GM23338 (cell line): ENCODE measurements at regions not wholly inside any gene's neighbourhood (a gene's known extent, or its start where the extent isn't known, plus 50 kb on each side); places are given as distances from the start of the nearest gene placed in this dataset.

ENCODE experiments used
- ATAC-seq: fragments of 200-7000 bp; cut with Tn5 transposase; 3 replicates; pipeline ENCODE4 v1.9.1; 2020
- DNase-seq: peaks from one replicate; pipeline ENCODE4 v3.0.0-alpha.2; 2015; ENCODE audit warnings: low spot score
- H2AFZ ChIP-seq: fragments of 200-600 bp; sonication (generic); 2 replicates; pipeline ENCODE4 v1.8.0; 2016; ENCODE audit warnings: antibody characterized with exemption, mild to moderate bottlenecking, moderate library complexity
- H3F3A ChIP-seq: fragments of 200-600 bp; sonication (generic); replicated peaks from 2 replicates; pipeline ENCODE4 v1.8.0; 2017; ENCODE audit warnings: antibody characterized with exemption, mixed run types, low read depth
- H3K27ac ChIP-seq: fragments of 200-600 bp; sonication (generic); 2 replicates; pipeline ENCODE4 v1.6.1; 2016; ENCODE audit warnings: low read depth
- H3K27me3 ChIP-seq: fragments of 200-600 bp; sonication (generic); 2 replicates; pipeline ENCODE4 v1.8.0; 2016; ENCODE audit warnings: mild to moderate bottlenecking, mixed run types, moderate library complexity; ENCODE audit not compliant: insufficient read depth
- H3K36me3 ChIP-seq: fragments of 200-600 bp; sonication (generic); 2 replicates; pipeline ENCODE4 v1.8.0; 2016; ENCODE audit warnings: mild to moderate bottlenecking; ENCODE audit not compliant: insufficient read depth
- H3K4me1 ChIP-seq: fragments of 200-600 bp; sonication (generic); 2 replicates; pipeline ENCODE4 v1.8.0; 2016; ENCODE audit warnings: mild to moderate bottlenecking, moderate library complexity; ENCODE audit not compliant: insufficient read depth
- H3K4me2 ChIP-seq: fragments of 200-600 bp; sonication (generic); 2 replicates; pipeline ENCODE4 v1.7.1; 2017; ENCODE audit warnings: mixed run types
- H3K4me3 ChIP-seq: fragments of 200-600 bp; sonication (generic); 2 replicates; pipeline ENCODE4 v1.6.1; 2016; ENCODE audit warnings: mixed run types
- H3K79me2 ChIP-seq: fragments of 200-600 bp; sonication (generic); replicated peaks from 2 replicates; pipeline ENCODE4 v1.8.0; 2017; ENCODE audit warnings: mild to moderate bottlenecking; ENCODE audit not compliant: insufficient read depth
- H3K9me2 ChIP-seq: fragments of 200-600 bp; sonication (generic); 2 replicates; pipeline ENCODE4 v1.8.0; 2017; ENCODE audit not compliant: insufficient read depth
- H4K20me1 ChIP-seq: fragments of 200-600 bp; sonication (generic); replicated peaks from 2 replicates; pipeline ENCODE4 v1.8.0; 2017; ENCODE audit warnings: mild to moderate bottlenecking; ENCODE audit not compliant: insufficient read depth
- H3K27ac Mint-ChIP-seq: 2 replicates; pipeline ENCODE4 v1.8.0; 2020; ENCODE audit warnings: inconsistent platforms, mild to moderate bottlenecking, moderate library complexity, mixed read lengths
- H3K27me3 Mint-ChIP-seq: 3 replicates; pipeline ENCODE4 v1.8.0; 2022; ENCODE audit warnings: low read depth, mild to moderate bottlenecking, moderate library complexity, mixed read lengths, inconsistent platforms; ENCODE audit not compliant: insufficient read depth, poor library complexity
- H3K36me3 Mint-ChIP-seq: 3 replicates; pipeline ENCODE4 v1.8.0; 2021; ENCODE audit warnings: low read depth, mild to moderate bottlenecking, inconsistent platforms, moderate library complexity, mixed read lengths
- H3K4me1 Mint-ChIP-seq: 3 replicates; pipeline ENCODE4 v1.8.0; 2020; ENCODE audit warnings: mild to moderate bottlenecking, inconsistent platforms, mixed read lengths
- H3K4me3 Mint-ChIP-seq: 3 replicates; pipeline ENCODE4 v1.8.0; 2021; ENCODE audit warnings: moderate library complexity, mild to moderate bottlenecking, inconsistent platforms, mixed read lengths
- H3K9me3 Mint-ChIP-seq: 3 replicates; pipeline ENCODE4 v1.8.0; 2020; ENCODE audit warnings: moderate library complexity, mild to moderate bottlenecking, inconsistent platforms, mixed read lengths
- CREB1 ChIP-seq: fragments of 250-450 bp; sonication (Bioruptor Pico); IDR thresholded peaks from 2 replicates; pipeline ENCODE4 v1.5.0; 2020; ENCODE audit warnings: low read depth, mild to moderate bottlenecking, moderate library complexity
- CTCF ChIP-seq, 2 experiments: fragments of 200-600 bp in 1 of 2; sonication (generic) in 1 of 2; conservative IDR thresholded peaks; 2 replicates each; pipeline versions ENCODE4 v1.5.1 to v1.6.1; 2016 to 2017; ENCODE audit warnings: antibody characterized with exemption in 2 of 2, low read depth in 2 of 2, mild to moderate bottlenecking in 2 of 2, moderate library complexity in 1 of 2
- EZH2 ChIP-seq: fragments of 200-600 bp; sonication (generic); IDR thresholded peaks from one replicate; pipeline ENCODE4 v1.8.0; 2017; ENCODE audit warnings: antibody characterized with exemption, mild to moderate bottlenecking, low read depth; ENCODE audit not compliant: unreplicated experiment
- EZH2phosphoT487 ChIP-seq: fragments of 200-600 bp; sonication (generic); IDR thresholded peaks from one replicate; pipeline ENCODE4 v1.8.1; 2018; ENCODE audit warnings: antibody characterized with exemption; ENCODE audit not compliant: unreplicated experiment
- JUNB ChIP-seq: IDR thresholded peaks from one replicate; pipeline ENCODE4 v1.6.1; 2016; ENCODE audit warnings: antibody characterized with exemption; ENCODE audit not compliant: unreplicated experiment
- NANOG ChIP-seq: IDR thresholded peaks from 2 replicates; pipeline ENCODE4 v1.6.1; 2016; ENCODE audit warnings: antibody characterized with exemption, borderline replicate concordance
- POLR2AphosphoS5 ChIP-seq: IDR thresholded peaks from 2 replicates; pipeline ENCODE4 v1.6.1; 2016; ENCODE audit warnings: antibody characterized with exemption, low read depth
- REST ChIP-seq: IDR thresholded peaks from one replicate; pipeline ENCODE4 v1.6.1; 2018; ENCODE audit warnings: antibody characterized with exemption; ENCODE audit not compliant: unreplicated experiment
- STAT1 ChIP-seq: IDR thresholded peaks from one replicate; pipeline ENCODE4 v1.6.1; 2016; ENCODE audit warnings: antibody characterized with exemption; ENCODE audit not compliant: unreplicated experiment
- ZNF114 ChIP-seq: fragments of 250-450 bp; sonication (Bioruptor Pico); IDR thresholded peaks from 2 replicates; pipeline ENCODE4 v1.5.0; 2020; ENCODE audit warnings: mild to moderate bottlenecking, moderate library complexity
- ZNF331 ChIP-seq: fragments of 250-450 bp; sonication (Bioruptor Pico); IDR thresholded peaks from 2 replicates; pipeline ENCODE4 v1.5.0; 2020; ENCODE audit warnings: low read depth, mild to moderate bottlenecking, moderate library complexity
- TF ChIP-seq, protein P1 (sequence below): fragments of 250-450 bp; sonication (Bioruptor Pico); IDR thresholded peaks from 2 replicates; pipeline ENCODE4 v1.5.0; 2020; ENCODE audit warnings: mild to moderate bottlenecking, moderate library complexity
- TF ChIP-seq, protein P2 (sequence below): IDR thresholded peaks from 2 replicates; pipeline ENCODE4 v1.6.1; 2016; ENCODE audit warnings: antibody characterized with exemption

DNA sequence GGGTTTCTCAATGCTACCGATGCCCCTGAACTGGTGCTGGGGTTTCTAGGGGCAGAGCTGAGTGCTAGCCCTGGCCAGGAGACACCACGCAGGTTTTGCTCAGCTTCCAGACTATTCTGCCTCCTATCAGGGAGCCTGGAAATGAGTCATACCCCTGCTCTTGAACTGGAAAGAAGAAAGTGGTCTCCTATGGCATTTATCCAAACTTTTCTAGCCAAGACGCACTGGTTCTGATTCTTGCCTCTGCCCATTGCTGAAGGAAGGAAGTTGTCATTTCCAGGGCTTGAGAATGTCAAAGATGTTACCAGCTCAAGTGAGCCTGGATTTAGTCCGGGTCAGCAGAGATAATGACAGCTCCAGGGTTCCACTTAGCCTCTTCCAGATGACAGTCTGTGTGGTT, 561.9 kb downstream of the CDK5RAP2 start:
- no peaks in the 10 kb centered on the region for H3K27me3 ChIP-seq
- H3K79me2 ChIP-seq, result no peaks in the 10 kb centered on the region
- H2AFZ ChIP-seq, result no peak overlapping the region
- H3K4me2 ChIP-seq, result no peak overlapping the region
- no peaks in the 10 kb centered on the region for H3K9me3 Mint-ChIP-seq
- H4K20me1 ChIP-seq, result no peaks in the 10 kb centered on the region
- peaks cover 2% of the 10 kb centered on the region for H3K27me3 Mint-ChIP-seq
- no peaks in the 10 kb centered on the region for H3K4me1 ChIP-seq
- no peaks in the 10 kb centered on the region for H3K36me3 Mint-ChIP-seq
- ATAC-seq (no peak), DNase-seq (no peak)
- no peaks in the 10 kb centered on the region for H3K36me3 ChIP-seq
- no peak overlapping the region for H3K27ac Mint-ChIP-seq
- H3K4me1 Mint-ChIP-seq, result no peaks in the 10 kb centered on the region
- H3K9me2 ChIP-seq, result 0 out of 2 replicates have a peak, but pooled peaks cover 3% of the 10 kb centered on the region
- H3K4me3 ChIP-seq, result no peak overlapping the region
- H3F3A ChIP-seq, result no peaks in the 10 kb centered on the region
- H3K27ac ChIP-seq, result no peak overlapping the region
- no peak overlapping the region for H3K4me3 Mint-ChIP-seq
- TF ChIP-seq CREB1 (no peak), STAT1 (no peak), REST (no peak), CTCF (conservative IDR thresholded peaks at IDR 0.05; ENCODE audit: low read depth in 2 of 2) (no peak), EZH2phosphoT487 (no peak), EZH2 (no peak), POLR2AphosphoS5 (no peak), ZNF114 (CRISPR knock-in tag) (no peak), NANOG (no peak), ZNF331 (CRISPR knock-in tag) (no peak), JUNB (no peak)
- TF ChIP-seq, protein P1, sequence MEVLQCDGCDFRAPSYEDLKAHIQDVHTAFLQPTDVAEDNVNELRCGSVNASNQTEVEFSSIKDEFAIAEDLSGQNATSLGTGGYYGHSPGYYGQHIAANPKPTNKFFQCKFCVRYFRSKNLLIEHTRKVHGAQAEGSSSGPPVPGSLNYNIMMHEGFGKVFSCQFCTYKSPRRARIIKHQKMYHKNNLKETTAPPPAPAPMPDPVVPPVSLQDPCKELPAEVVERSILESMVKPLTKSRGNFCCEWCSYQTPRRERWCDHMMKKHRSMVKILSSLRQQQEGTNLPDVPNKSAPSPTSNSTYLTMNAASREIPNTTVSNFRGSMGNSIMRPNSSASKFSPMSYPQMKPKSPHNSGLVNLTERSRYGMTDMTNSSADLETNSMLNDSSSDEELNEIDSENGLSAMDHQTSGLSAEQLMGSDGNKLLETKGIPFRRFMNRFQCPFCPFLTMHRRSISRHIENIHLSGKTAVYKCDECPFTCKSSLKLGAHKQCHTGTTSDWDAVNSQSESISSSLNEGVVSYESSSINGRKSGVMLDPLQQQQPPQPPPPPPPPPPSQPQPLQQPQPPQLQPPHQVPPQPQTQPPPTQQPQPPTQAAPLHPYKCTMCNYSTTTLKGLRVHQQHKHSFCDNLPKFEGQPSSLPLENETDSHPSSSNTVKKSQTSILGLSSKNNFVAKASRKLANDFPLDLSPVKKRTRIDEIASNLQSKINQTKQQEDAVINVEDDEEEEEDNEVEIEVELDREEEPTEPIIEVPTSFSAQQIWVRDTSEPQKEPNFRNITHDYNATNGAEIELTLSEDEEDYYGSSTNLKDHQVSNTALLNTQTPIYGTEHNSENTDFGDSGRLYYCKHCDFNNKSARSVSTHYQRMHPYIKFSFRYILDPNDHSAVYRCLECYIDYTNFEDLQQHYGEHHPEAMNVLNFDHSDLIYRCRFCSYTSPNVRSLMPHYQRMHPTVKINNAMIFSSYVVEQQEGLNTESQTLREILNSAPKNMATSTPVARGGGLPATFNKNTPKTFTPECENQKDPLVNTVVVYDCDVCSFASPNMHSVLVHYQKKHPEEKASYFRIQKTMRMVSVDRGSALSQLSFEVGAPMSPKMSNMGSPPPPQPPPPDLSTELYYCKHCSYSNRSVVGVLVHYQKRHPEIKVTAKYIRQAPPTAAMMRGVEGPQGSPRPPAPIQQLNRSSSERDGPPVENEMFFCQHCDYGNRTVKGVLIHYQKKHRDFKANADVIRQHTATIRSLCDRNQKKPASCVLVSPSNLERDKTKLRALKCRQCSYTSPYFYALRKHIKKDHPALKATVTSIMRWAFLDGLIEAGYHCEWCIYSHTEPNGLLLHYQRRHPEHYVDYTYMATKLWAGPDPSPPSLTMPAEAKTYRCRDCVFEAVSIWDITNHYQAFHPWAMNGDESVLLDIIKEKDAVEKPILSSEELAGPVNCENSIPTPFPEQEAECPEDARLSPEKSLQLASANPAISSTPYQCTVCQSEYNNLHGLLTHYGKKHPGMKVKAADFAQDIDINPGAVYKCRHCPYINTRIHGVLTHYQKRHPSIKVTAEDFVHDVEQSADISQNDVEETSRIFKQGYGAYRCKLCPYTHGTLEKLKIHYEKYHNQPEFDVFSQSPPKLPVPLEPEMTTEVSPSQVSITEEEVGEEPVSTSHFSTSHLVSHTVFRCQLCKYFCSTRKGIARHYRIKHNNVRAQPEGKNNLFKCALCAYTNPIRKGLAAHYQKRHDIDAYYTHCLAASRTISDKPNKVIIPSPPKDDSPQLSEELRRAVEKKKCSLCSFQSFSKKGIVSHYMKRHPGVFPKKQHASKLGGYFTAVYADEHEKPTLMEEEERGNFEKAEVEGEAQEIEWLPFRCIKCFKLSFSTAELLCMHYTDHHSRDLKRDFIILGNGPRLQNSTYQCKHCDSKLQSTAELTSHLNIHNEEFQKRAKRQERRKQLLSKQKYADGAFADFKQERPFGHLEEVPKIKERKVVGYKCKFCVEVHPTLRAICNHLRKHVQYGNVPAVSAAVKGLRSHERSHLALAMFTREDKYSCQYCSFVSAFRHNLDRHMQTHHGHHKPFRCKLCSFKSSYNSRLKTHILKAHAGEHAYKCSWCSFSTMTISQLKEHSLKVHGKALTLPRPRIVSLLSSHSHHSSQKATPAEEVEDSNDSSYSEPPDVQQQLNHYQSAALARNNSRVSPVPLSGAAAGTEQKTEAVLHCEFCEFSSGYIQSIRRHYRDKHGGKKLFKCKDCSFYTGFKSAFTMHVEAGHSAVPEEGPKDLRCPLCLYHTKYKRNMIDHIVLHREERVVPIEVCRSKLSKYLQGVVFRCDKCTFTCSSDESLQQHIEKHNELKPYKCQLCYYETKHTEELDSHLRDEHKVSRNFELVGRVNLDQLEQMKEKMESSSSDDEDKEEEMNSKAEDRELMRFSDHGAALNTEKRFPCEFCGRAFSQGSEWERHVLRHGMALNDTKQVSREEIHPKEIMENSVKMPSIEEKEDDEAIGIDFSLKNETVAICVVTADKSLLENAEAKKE, result no peak
- TF ChIP-seq, protein P2, sequence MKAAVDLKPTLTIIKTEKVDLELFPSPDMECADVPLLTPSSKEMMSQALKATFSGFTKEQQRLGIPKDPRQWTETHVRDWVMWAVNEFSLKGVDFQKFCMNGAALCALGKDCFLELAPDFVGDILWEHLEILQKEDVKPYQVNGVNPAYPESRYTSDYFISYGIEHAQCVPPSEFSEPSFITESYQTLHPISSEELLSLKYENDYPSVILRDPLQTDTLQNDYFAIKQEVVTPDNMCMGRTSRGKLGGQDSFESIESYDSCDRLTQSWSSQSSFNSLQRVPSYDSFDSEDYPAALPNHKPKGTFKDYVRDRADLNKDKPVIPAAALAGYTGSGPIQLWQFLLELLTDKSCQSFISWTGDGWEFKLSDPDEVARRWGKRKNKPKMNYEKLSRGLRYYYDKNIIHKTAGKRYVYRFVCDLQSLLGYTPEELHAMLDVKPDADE, result no peak
